A673 (cell line): ENCODE measurements at regions not wholly inside any gene's neighbourhood (a gene's known extent, or its start where the extent isn't known, plus 50 kb on each side); places are given as distances from the start of the nearest gene placed in this dataset.
A peak's percentile ranks its signal among the peaks of the same experiment; 100 is the strongest.

Source experiments
- BruUV-seq: library from RNA; stranded (reverse); fragments of 400-500 nt; replicated peaks from 2 replicates; lab custom pipeline; 2021; lab: Mats Ljungman, UMichigan
- CTCF ChIA-PET: fragments of 300-600 bp; sonication (Branson Sonifier 250); formaldehyde crosslinking; loops from one replicate; lab custom pipeline; 2022; ENCODE audit warnings: antibody characterized with exemption; lab: Charles Lee
- POLR2A ChIA-PET: fragments of 300-600 bp; sonication (Branson Sonifier 250); formaldehyde crosslinking; loops from one replicate; lab custom pipeline; 2022; ENCODE audit warnings: antibody characterized with exemption; ENCODE audit not compliant: low non-redundant PET; lab: Charles Lee
- DNase-seq: peaks from one replicate; pipeline ENCODE4 v3.0.0-alpha.2; 2015; ENCODE audit warnings: low spot score
- H3K27ac ChIP-seq: fragments of 200-600 bp; sonication (generic); 2 replicates; pipeline ENCODE4 v1.5.1; 2016; ENCODE audit warnings: mixed run types, low read depth, mild to moderate bottlenecking, mixed read lengths, antibody characterized with exemption, low read length; ENCODE audit not compliant: poor library complexity, severe bottlenecking
- H3K27me3 ChIP-seq: fragments of 200-600 bp; sonication (generic); replicated peaks from 2 replicates; pipeline ENCODE4 v1.6.1; 2017; ENCODE audit warnings: mixed run types, low read depth, mild to moderate bottlenecking, mixed read lengths, antibody characterized with exemption, low read length; ENCODE audit not compliant: insufficient read depth, poor library complexity
- H3K36me3 ChIP-seq: fragments of 200-600 bp; sonication (generic); 2 replicates; pipeline ENCODE4 v1.6.1; 2016; ENCODE audit warnings: mixed run types, mild to moderate bottlenecking, mixed read lengths, antibody characterized with exemption, low read length; ENCODE audit not compliant: insufficient read depth, poor library complexity, severe bottlenecking
- H3K4me1 ChIP-seq: fragments of 200-600 bp; sonication (generic); 2 replicates; pipeline ENCODE4 v1.6.1; 2017; ENCODE audit warnings: mixed run types, mild to moderate bottlenecking, mixed read lengths, antibody characterized with exemption, low read length; ENCODE audit not compliant: insufficient read depth, poor library complexity, severe bottlenecking
- H3K4me3 ChIP-seq: fragments of 200-600 bp; sonication (generic); 2 replicates; pipeline ENCODE4 v1.5.1; 2016; ENCODE audit warnings: low read depth, mixed run types, mild to moderate bottlenecking, mixed read lengths, low read length; ENCODE audit not compliant: poor library complexity, severe bottlenecking
- H3K9me3 ChIP-seq: fragments of 200-600 bp; sonication (generic); 2 replicates; pipeline ENCODE4 v1.6.1; 2016; ENCODE audit warnings: mixed run types, low read depth, mild to moderate bottlenecking, mixed read lengths, antibody characterized with exemption, low read length; ENCODE audit not compliant: poor library complexity, severe bottlenecking
- EZH2 ChIP-seq: fragments of 200-600 bp; sonication (generic); IDR thresholded peaks from 2 replicates; pipeline ENCODE4 v1.6.1; 2017; ENCODE audit warnings: borderline replicate concordance, low read depth, mild to moderate bottlenecking, mixed read lengths, antibody characterized with exemption, low read length; ENCODE audit not compliant: poor library complexity, severe bottlenecking
- intact Hi-C: fragments of 100-400 bp; cut with micrococcal nuclease; formaldehyde crosslinking; loops from one replicate; pipeline ENCODE4 v1.10.0; 2022; ENCODE audit not compliant: unreplicated experiment
- TF ChIP-seq, protein P1 (sequence below): fragments of 300-800, 200-600 bp; sonication (generic); conservative IDR thresholded peaks from 2 replicates; pipeline ENCODE4 v1.5.1; 2017; ENCODE audit warnings: low read depth, mild to moderate bottlenecking, antibody characterized with exemption, low read length, moderate library complexity, mixed read lengths

DNA sequence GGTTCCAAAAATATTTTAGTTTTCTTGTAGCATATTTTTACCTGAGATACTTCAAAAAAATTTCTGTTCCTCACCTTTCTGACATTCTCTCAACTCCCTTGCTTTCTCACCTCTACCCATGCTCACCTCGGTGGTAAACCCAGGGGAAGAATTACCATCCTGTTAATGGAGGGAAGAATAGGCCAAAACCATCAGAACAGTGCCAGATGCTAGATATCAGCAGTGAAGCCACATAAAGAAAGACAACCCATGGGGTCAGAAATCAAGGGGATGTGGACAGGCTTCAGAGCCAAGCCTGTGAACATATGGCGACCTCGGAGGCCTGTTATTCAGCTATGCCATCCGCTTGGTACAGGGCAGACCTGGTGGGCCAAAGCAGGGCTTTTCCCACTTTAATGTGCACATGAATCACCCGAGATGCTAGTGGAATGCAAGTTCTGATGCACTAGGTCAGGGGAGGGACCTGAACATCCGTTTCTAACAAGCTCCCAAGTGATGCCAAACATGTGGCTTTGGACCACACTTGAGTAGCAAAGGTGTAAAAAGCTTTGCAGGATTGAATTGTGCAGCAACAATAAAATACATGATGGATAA, 125.5 kb downstream of the NPY start:
- ChIA-PET POLR2A (no interaction called here), CTCF (no interaction called here)
- H3K4me3 ChIP-seq, result no peak overlapping the region
- no peak overlapping the region for H3K27ac ChIP-seq
- peaks cover 10% of the 10 kb centered on the region for H3K9me3 ChIP-seq
- BruUV-seq, result no TSS peak
- peaks cover 35% of the 10 kb centered on the region for H3K4me1 ChIP-seq
- H3K36me3 ChIP-seq, result no peaks in the 10 kb centered on the region
- intact Hi-C loops, result loop anchor here (10.0 kb wide), 2 partner anchors 165 to 685 kb away; partner anchors contain the start of gene PALS2
- TF ChIP-seq EZH2, result no peak
- TF ChIP-seq, protein P1, sequence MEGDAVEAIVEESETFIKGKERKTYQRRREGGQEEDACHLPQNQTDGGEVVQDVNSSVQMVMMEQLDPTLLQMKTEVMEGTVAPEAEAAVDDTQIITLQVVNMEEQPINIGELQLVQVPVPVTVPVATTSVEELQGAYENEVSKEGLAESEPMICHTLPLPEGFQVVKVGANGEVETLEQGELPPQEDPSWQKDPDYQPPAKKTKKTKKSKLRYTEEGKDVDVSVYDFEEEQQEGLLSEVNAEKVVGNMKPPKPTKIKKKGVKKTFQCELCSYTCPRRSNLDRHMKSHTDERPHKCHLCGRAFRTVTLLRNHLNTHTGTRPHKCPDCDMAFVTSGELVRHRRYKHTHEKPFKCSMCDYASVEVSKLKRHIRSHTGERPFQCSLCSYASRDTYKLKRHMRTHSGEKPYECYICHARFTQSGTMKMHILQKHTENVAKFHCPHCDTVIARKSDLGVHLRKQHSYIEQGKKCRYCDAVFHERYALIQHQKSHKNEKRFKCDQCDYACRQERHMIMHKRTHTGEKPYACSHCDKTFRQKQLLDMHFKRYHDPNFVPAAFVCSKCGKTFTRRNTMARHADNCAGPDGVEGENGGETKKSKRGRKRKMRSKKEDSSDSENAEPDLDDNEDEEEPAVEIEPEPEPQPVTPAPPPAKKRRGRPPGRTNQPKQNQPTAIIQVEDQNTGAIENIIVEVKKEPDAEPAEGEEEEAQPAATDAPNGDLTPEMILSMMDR, result no peak
- no peak for DNase-seq
- H3K27me3 ChIP-seq, result no peaks in the 10 kb centered on the region

DNA sequence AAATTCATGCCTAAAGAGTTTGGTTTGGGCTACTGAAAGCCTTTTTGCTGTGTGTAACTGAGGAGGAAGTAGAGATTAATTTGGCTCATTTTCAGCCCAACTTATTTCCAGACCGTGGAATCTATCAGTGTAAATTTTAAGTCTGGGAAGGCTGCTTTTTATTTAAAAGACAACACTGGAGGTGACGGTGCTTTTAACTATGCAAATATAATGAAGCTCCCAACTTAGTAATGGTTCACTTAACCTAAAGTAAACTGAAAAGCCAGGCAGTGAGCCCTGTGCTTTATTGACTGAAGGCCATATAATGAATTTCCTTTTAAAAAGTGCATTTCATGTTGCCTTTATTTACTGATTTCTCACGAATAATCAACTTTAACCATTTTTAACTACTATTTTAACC, 127.2 kb downstream of the NPY start:
- Histone ChIP-seq H3K4me3 (no peak overlapping the region), H3K9me3 (peaks cover 10% of the 10 kb centered on the region), H3K36me3 (no peaks in the 10 kb centered on the region), H3K27me3 (no peaks in the 10 kb centered on the region), H3K27ac (no peak overlapping the region), H3K4me1 (peaks cover 19% of the 10 kb centered on the region)
- CTCF ChIA-PET, result no interaction called here
- no TSS peak for BruUV-seq
- TF ChIP-seq, protein P1, result no peak
- no peak for TF ChIP-seq EZH2
- peak; percentile 4 for DNase-seq
- POLR2A ChIA-PET, result no interaction called here
- intact Hi-C loops, result no loop called here

DNA sequence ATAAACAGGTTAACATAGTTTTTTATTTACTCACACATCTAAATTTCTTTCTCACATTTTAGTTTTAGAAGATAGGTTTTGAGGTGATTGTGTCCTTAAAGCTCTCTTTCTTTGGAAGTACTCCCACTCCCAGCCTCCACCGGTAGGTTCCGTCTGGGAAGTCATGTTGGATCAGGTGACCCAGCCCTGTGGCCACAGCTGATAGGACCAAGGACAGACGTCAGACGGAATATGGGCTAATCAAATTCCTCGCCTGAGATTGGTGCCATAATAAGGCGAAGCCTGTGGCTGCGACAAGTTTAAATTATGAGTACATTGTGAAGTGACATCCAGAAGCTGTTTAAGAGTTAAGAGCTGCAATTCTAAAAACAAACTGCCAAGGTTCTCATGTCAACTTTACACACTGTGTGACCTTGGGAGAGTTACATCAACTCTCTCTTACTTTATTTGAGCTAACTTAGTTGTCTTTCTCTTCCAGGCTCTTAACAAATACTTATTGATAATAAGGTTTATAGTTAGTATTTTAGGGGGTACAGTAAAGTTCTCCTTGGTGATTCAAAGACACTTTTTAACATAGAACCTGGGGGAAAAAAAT, 133.6 kb downstream of the NPY start:
- ChIA-PET POLR2A (no interaction called here), CTCF (no interaction called here)
- Histone ChIP-seq H3K4me3 (no peak overlapping the region), H3K9me3 (peaks cover 10% of the 10 kb centered on the region), H3K4me1 (no peaks in the 10 kb centered on the region), H3K27ac (no peak overlapping the region), H3K27me3 (no peaks in the 10 kb centered on the region), H3K36me3 (no peaks in the 10 kb centered on the region)
- DNase-seq, result no peak
- no TSS peak for BruUV-seq
- TF ChIP-seq, protein P1, result no peak
- TF ChIP-seq EZH2, result no peak
- intact Hi-C loops, result no loop called here
